ENCODE measurements at regions not wholly inside any gene's neighbourhood (a gene's known extent, or its start where the extent isn't known, plus 50 kb on each side); places are given as distances from the start of the nearest gene placed in this dataset.

DNA sequence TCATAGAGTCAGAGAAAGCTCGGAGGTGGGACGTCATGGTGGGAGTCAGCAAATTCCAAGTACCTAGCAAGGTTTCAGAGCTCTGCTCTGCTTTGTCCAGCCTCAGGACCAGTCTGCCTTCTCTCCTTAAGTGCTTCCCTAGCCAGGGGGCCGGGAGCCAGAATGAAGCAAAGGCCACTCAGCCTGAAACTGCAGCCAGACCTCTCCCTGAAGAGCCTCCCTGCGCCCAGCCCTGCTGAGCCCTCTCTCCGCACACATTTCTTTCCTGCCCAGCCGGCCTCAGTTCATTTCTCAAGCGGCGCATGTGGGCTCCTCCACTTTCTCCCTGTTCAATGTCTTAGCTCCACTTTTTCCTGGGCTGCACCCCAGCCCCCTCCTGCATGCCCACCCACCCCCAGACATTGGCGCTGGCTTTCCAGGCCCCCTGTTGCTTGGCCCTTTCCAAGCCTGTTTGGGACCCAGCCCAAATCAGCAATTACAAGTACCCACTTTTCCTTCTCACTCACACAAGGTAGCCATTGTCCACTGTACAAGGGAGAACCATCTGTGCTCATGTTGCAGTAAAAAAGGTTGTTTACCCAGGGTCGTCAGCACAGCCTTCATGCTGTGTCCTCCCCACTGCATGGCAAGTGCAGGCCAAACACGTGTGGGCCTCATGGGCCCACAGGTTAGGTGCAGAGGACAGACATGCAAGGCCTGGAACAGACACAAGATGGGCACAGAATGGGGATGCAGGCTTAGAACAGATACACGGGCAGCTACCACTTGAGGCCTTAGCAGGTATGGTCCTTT is 147.1 kb downstream of the MRPL14 start (continued):
- TF ChIP-seq, protein P1, sequence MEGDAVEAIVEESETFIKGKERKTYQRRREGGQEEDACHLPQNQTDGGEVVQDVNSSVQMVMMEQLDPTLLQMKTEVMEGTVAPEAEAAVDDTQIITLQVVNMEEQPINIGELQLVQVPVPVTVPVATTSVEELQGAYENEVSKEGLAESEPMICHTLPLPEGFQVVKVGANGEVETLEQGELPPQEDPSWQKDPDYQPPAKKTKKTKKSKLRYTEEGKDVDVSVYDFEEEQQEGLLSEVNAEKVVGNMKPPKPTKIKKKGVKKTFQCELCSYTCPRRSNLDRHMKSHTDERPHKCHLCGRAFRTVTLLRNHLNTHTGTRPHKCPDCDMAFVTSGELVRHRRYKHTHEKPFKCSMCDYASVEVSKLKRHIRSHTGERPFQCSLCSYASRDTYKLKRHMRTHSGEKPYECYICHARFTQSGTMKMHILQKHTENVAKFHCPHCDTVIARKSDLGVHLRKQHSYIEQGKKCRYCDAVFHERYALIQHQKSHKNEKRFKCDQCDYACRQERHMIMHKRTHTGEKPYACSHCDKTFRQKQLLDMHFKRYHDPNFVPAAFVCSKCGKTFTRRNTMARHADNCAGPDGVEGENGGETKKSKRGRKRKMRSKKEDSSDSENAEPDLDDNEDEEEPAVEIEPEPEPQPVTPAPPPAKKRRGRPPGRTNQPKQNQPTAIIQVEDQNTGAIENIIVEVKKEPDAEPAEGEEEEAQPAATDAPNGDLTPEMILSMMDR (IDR thresholded peaks at IDR 0.05 in 2 of 3, conservative IDR thresholded peaks at IDR 0.05 in 1 of 3; ENCODE audit: borderline replicate concordance in 1 of 3, insufficient read depth in 1 of 3, low read depth in 2 of 3, low read length in 2 of 3): no peak
- TF ChIP-seq ZNF274 (IDR thresholded peaks at IDR 0.05; ENCODE audit: low read depth, low read length): no peak
- no peak for TF ChIP-seq RAD21 (IDR thresholded peaks at IDR 0.05; ENCODE audit: low read depth)
- TF ChIP-seq, protein P2, sequence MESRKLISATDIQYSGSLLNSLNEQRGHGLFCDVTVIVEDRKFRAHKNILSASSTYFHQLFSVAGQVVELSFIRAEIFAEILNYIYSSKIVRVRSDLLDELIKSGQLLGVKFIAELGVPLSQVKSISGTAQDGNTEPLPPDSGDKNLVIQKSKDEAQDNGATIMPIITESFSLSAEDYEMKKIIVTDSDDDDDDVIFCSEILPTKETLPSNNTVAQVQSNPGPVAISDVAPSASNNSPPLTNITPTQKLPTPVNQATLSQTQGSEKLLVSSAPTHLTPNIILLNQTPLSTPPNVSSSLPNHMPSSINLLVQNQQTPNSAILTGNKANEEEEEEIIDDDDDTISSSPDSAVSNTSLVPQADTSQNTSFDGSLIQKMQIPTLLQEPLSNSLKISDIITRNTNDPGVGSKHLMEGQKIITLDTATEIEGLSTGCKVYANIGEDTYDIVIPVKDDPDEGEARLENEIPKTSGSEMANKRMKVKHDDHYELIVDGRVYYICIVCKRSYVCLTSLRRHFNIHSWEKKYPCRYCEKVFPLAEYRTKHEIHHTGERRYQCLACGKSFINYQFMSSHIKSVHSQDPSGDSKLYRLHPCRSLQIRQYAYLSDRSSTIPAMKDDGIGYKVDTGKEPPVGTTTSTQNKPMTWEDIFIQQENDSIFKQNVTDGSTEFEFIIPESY (IDR thresholded peaks at IDR 0.05; ENCODE audit: extremely low read depth, insufficient replicate concordance, low read length): no peak
- no peak for TF ChIP-seq CBX3 (IDR thresholded peaks at IDR 0.05; ENCODE audit: low read depth)
- no peak for TF ChIP-seq ELF1 (IDR thresholded peaks at IDR 0.05; ENCODE audit: borderline replicate concordance, low read depth)

DNA sequence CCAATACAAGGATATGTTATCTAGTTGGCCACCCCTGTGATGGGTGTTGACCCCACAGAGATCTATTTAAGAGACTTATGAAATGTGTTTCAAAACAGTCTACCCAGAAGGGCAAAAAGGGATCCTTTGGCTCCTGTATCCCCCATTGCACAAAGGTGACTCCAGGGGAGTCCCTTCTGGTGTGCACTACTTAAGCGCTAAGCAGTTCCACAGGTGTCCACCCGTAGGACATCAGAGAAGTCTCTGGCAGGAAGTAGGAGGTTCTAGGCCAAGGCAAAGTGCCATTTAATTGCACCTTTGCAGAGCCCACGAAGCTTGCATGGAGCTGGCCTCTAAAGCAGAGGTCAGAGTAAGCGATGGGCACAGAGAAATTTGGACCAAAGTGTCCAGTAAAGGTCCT is 147.7 kb downstream of the MRPL14 start:
- no peak overlapping the region for H3K27ac ChIP-seq (ENCODE audit: low read depth, low read length)
- no peak overlapping the region for H2AFZ ChIP-seq (ENCODE audit: low read depth, low read length, poor library complexity, severe bottlenecking)
- H3K79me2 ChIP-seq (ENCODE audit: insufficient read depth, low read length): no peaks in the 10 kb centered on the region
- H3K4me2 ChIP-seq (ENCODE audit: low read length): no peak overlapping the region
- H3K27me3 ChIP-seq (ENCODE audit: insufficient read depth, low read length): no peaks in the 10 kb centered on the region
- H4K20me1 ChIP-seq (ENCODE audit: insufficient read depth): no peaks in the 10 kb centered on the region
- H3K4me1 ChIP-seq (ENCODE audit: control insufficient read depth in 1 of 2, insufficient read depth in 2 of 2, low read length in 2 of 2): 0 out of 4 replicates have a peak, but pooled peaks cover 0 to 3% of the 10 kb centered on the region in 2 experiments
- no peak overlapping the region for H3K9ac ChIP-seq (ENCODE audit: low read length)
- no peak overlapping the region for H3K4me3 ChIP-seq (replicated peaks in 1 of 2; ENCODE audit: low read depth in 1 of 2, low read length in 2 of 2)
- ATAC-seq (no peak), DNase-seq (ENCODE audit: low read depth, low spot score) (no peak)
- CTCF ChIA-PET: no interaction called here
- RAD21 ChIA-PET (ENCODE audit: low non-redundant PET in 1 of 2, low total read pairs in 2 of 2, uncharacterized antibody in 2 of 2, unreplicated experiment in 2 of 2): no interaction called here
- no peaks in the 10 kb centered on the region for H3K36me3 ChIP-seq (ENCODE audit: control insufficient read depth in 1 of 2, insufficient read depth in 2 of 2, low read length in 2 of 2)
- no peaks in the 10 kb centered on the region for H3K9me3 ChIP-seq (ENCODE audit: control insufficient read depth in 1 of 2, insufficient read depth in 1 of 2, low read depth in 1 of 2, low read length in 2 of 2)
- no TSS peak for BruUV-seq (replicated peaks)
- H3K9me2 ChIP-seq (ENCODE audit: insufficient read depth): no peaks in the 10 kb centered on the region
- intact Hi-C loops (cut with micrococcal nuclease): no loop called here
- POLR2A ChIA-PET: interaction anchor here (1.6 kb wide), 1 partner anchor 14 kb away, joined by 3 read pairs; no protein-coding TSS in a partner anchor
- TF ChIP-seq CEBPB (IDR thresholded peaks at IDR 0.05; ENCODE audit: low read depth): no peak
- TF ChIP-seq, protein P3, sequence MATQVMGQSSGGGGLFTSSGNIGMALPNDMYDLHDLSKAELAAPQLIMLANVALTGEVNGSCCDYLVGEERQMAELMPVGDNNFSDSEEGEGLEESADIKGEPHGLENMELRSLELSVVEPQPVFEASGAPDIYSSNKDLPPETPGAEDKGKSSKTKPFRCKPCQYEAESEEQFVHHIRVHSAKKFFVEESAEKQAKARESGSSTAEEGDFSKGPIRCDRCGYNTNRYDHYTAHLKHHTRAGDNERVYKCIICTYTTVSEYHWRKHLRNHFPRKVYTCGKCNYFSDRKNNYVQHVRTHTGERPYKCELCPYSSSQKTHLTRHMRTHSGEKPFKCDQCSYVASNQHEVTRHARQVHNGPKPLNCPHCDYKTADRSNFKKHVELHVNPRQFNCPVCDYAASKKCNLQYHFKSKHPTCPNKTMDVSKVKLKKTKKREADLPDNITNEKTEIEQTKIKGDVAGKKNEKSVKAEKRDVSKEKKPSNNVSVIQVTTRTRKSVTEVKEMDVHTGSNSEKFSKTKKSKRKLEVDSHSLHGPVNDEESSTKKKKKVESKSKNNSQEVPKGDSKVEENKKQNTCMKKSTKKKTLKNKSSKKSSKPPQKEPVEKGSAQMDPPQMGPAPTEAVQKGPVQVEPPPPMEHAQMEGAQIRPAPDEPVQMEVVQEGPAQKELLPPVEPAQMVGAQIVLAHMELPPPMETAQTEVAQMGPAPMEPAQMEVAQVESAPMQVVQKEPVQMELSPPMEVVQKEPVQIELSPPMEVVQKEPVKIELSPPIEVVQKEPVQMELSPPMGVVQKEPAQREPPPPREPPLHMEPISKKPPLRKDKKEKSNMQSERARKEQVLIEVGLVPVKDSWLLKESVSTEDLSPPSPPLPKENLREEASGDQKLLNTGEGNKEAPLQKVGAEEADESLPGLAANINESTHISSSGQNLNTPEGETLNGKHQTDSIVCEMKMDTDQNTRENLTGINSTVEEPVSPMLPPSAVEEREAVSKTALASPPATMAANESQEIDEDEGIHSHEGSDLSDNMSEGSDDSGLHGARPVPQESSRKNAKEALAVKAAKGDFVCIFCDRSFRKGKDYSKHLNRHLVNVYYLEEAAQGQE (IDR thresholded peaks at IDR 0.05; ENCODE audit: low read depth): no peak
- TF ChIP-seq EZH2phosphoT487 (IDR thresholded peaks at IDR 0.05; ENCODE audit: borderline replicate concordance): no peak
- TF ChIP-seq, protein P4, sequence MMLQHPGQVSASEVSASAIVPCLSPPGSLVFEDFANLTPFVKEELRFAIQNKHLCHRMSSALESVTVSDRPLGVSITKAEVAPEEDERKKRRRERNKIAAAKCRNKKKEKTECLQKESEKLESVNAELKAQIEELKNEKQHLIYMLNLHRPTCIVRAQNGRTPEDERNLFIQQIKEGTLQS (IDR thresholded peaks at IDR 0.05): no peak
- no peak for TF ChIP-seq ELF1 (IDR thresholded peaks at IDR 0.05; ENCODE audit: borderline replicate concordance, low read depth)
- no peak for TF ChIP-seq POLR2A (IDR thresholded peaks at IDR 0.05; ENCODE audit: borderline replicate concordance, extremely low read depth, insufficient read depth, insufficient read length)
- no peak for TF ChIP-seq SP1 (IDR thresholded peaks at IDR 0.05; ENCODE audit: low read depth)
- TF ChIP-seq, protein P5, sequence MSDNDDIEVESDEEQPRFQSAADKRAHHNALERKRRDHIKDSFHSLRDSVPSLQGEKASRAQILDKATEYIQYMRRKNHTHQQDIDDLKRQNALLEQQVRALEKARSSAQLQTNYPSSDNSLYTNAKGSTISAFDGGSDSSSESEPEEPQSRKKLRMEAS (IDR thresholded peaks at IDR 0.05): no peak

Measured in HCT116 (cell line).